GM19035 (cell line): ENCODE measurements at regions not wholly inside any gene's neighbourhood (a gene's known extent, or its start where the extent isn't known, plus 50 kb on each side); places are given as distances from the start of the nearest gene placed in this dataset.
"Not testable (repeated sequence)": the region's sequence is repeated elsewhere in the genome, so short reads cannot be mapped to it uniquely, and the experiment has no call there.

Experiments used
- ATAC-seq: cut with Tn5 transposase; IDR thresholded peaks from one replicate; pipeline ENCODE4 v1.9.1; 2021; ENCODE audit not compliant: unreplicated experiment

DNA sequence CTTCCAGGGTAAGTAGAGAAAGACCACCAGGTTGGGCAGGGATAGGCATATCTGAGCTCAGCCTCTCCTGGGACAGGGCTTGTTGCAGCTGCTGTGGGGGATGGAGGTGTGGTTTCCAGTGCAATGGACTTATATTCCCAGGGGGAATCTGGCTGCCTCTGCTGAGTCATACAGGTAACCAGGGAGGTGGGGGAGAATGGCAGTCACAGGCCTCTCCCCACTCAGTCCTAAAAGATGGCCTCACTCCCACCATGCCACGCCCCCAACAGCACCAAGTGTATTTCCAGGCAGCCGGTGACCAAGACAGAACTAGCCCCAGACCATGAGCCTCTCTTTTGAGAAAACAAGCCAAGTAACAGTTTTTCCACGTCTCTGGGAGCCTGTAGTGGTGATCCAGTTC is 1240.7 kb downstream of the BRINP3 start:
- no peak for ATAC-seq

DNA sequence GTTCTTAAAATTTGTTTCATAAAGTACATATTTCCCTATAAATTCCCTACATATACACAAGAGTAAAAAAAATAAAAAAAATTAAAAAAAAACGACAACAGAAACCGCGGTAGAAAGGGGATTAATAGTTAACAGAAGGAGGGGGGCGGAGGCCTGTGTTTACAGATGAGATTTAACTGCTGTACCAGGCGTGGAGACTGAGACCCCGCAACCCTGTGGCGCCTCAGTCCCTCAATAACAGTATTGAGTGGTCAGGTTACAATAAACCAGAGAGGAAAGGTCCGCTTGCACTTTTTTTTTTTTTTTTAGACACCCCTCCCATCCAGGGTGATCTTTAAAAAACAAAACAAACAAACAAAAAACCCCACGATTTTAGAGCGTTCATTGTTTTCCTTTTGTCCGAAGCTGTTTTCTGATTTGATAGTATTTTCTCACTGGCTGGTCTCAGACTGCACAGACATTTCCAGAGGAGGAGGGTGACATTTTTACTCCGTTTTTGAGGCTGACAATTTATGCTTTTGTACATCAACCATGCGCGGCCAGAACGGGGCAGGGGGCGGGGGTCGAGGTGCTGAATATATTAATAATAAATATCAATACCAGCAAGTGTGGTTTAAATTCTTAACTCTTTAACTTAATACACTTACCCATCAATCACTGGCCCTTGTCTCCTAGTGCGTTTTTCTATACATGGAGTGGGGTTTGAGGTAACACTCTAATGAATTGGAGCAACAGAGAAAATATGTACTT is 1223.9 kb downstream of the BRINP3 start:
- no peak for ATAC-seq

DNA sequence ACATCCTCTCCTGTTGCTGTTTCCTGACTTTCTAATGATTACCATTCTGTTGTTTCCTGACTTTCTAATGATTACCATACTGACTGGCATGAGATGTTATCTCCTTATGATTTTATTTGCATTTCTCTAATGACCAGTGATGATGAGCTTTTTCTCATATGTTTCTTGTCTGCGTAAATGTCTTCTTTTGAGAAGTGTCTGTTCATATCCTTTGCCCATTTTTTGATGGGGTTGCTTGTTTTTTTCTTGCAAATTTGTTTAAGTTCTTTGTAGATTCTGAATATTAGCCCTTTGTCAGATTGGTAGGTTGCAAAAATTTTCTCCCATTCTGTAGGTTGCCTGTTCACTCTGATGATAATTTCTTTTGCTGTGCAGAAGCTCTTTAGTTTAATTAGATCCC is 1216.5 kb downstream of the BRINP3 start:
- not testable (repeated sequence) for ATAC-seq

DNA sequence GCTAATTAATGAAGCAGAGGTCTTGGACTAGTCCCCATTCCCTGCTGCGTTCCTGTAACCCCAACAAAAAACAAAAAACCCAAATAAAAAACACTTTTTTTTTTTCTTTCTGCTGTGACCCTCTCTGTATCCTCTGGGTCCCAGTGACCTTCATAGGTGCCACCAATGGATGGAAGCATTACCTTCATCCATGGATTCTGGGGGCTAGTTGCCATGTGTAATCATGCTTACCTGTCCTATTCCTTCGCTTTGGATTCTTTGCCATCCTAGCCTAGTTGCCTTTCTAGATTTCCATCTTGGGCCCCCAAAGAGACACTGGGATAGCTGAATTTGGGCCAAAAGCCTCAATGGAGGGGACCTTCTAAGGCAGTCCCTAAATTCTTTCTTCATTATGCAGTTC is 1208.7 kb downstream of the BRINP3 start:
- no peak for ATAC-seq

DNA sequence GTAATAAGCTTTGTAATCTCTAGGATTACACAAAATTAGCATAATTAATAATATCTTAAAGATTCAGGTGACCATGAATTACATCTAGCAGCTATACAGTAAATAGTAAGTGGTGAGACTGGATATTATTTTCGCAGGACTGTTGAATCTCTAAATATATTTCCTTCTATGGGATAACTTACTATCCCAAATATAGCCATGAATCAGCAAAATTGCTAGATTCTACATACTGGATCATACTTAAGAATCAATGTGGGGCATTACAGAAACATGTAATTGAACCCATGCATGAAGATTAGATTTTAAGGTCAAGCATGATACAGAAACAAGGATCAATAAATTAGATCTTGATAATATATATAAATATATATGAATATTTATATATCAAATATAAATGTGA is 1203.4 kb downstream of the BRINP3 start:
- no peak for ATAC-seq

DNA sequence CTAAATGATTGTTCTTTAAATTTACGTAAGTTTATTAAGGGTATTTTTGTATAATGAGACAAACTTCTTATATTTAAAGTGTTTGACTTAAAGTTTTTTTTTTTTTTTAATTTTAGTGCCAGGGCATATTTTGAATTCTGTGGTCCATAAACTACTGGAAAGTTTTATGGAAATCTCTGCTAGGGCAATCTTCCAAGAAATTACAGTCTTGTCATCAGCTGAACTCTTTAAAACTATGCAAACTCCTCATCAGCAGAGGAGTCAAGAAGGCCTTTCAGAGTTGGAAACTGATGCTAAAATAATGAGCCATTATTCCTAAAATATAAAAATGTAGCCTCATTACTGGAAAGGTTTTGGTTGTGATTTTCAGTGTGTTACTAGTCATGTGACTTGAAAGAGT is 1201.9 kb downstream of the BRINP3 start:
- no peak for ATAC-seq

DNA sequence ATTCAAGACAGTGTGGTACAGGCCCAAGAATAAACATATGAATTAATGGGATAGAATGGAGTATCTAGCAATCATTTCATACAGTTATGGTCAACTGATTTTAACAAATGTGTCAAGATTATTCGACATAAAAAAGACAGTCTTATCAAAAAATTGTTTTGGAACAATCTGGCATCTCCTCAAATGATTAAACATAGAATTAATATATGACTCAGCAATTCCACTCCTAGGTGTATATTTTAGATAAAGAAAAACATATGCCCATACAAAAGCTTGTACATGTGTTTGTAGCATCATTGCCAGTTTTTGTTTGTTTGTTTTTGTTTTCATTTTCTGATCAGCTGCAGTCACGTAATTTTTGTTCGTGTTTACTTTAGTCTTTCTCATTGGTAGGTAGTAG is 1188.3 kb downstream of the BRINP3 start:
- no peak for ATAC-seq

DNA sequence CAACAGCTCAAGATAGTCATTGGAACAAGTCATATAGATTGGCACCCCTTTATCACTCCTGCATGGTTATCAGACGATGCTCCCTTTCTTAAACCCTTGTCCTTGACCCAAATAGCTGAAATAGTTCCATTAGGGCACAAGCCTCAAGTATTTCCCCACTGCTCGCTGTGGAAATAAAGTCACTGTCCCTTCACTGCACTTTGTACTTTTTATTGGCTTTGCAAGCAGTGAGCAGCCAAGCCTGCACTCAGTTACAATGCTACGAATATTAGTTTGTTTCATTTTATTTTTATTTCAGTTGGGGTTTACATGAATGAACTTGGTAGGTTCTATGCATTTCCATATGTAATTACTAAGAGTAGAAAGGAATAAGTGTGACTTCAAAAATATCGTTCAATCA is 1176.4 kb downstream of the BRINP3 start:
- ATAC-seq, result no peak

DNA sequence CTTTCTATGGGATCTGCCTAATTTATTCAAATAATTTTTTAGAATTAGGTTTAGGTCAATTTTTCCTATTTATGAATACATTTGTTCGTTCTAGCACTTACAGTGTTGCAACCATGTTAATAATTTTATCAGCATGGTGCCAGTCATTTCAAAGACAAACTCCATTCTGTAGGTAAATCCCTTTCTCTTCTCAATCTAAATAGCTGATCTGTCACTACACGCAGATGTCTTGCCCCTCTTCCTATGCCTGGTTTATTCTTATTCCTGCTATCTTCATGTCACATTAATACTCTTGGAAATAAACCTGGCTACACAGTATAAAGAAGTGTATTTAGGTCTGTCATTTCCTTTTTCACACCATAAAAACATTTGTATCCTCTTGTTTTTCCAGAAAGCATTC is 1172.4 kb downstream of the BRINP3 start:
- no peak for ATAC-seq

DNA sequence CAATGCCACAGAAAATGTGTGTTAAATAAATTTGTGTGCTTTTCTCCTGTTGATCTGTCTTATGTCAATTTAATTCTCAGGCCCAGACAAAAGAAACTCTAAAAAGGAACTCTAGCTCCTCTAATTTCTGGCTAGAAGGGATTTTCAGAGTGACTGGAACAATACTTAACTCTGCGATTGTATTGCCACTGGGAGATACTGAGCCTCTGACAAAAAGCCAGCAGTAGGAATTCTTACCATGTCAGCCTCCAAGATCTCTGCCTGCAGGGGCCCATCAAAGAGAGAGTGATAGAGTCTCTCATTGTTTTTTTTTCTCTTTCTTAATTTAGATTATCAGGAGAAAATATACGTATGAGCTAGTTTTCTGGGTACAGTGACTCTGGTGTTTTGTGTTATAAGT is 1165.7 kb downstream of the BRINP3 start:
- no peak for ATAC-seq

DNA sequence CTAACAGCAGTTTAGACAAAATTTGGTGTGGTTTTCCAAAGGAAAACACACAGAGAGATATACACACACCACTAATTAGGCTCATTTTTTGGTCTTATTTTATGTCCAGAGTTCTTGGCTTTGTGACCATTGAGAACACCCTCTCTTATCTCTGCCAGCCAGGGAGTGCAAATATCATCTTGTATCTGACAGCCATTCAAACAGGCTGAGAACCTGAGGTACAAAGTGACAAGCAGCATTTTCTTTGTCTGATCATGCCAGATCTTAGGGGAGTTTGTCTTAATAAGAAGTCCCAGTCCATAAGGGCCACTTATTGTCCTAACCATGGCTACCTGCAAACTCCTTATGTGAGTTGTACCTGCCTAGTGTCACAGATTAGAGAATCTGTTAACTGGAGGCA is 1165.2 kb downstream of the BRINP3 start:
- no peak for ATAC-seq

DNA sequence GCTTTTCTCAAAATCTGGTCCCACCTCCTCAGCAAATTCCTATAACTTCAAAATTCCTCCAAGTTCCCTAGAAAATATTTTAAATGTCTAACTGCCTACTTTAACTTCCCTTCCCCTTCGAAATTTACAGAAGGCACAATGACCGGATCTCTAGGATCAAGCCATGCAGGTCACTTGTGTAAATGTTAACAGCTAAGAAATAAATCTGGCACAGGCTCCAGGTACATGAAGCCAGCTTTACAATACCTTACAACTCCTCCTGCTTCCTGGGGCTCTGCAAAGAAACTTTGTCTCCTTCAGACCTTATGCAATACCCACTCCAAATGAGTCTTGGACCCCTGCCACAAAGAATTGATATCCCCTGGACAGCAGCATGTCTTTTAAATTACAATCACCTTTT is 1164.2 kb downstream of the BRINP3 start:
- no peak for ATAC-seq

DNA sequence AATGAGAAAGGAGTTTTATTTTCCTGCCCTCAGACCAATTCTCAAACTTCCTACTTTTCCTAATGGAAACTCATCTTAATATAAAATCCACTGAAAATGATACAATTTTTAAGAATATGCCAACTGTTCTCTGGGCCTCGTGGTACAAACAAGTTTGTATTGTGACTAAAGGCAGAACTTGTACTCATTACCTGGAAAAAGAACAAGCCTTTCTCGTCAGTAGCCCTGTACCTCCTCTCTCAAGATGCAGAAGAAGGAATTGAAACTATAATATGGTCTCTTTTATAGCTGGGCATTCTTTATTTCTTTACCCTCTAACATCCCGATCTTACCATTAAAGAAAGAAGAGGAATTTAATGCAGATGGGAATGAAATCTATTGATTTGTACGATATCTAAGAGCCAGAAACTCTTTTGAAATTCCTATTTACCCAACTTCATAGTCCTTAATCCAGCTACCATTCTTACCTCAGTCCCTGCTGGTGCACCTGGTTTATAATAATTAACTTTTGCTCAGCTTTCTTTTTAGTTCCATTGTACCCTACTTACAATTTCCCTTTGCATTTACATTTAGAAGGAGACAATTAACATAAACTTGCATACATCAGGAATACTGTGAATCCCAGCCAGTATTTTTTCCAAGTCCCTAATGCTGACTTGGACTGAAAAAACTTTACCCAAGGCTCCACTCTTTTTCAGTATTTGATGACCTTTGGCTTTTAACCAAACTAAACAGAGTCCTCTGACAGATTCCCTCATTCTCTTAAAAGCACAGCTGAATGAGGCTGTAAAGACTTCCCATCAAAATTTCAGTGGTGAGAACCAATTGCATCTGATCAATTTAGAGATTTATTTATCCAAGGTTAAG is 1162.4 kb downstream of the BRINP3 start:
- no peak for ATAC-seq

DNA sequence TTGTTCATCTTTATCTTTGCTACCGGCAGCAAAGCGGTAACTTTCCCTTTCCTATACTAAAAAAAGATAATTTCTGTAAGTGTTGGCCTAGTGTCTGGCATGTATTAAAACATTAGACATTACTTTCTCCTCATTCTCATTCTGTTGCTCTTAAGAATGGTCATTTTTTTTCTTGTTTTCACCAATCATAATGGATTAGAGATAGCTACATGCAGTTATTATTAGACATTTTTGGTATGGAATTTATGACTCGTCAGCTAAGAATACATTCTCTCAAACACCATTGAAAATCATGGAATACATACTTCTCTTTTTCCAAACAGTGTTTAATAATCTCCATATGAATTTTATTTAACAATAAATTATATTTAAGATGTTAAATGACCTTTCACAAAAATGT is 1154.6 kb downstream of the BRINP3 start:
- no peak for ATAC-seq

DNA sequence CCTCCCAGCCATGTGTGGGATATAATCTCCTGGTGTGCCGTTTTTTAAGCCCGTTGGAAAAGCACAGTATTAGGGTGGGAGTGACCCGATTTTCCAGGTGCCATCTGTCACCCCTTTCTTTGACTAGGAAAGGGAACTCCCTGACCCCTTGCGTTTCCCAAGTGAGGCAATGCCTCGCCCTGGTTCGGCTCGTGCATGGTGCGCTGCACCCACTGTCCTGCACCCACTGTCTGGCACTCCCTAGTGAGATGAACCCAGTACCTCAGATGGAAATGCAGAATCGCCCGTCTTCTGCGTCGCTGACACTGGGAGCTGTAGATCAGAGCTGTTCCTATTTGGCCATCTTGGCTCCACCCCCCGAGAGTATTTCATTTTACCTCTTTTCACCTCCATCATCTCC is 1146.6 kb downstream of the BRINP3 start:
- not testable (repeated sequence) for ATAC-seq

DNA sequence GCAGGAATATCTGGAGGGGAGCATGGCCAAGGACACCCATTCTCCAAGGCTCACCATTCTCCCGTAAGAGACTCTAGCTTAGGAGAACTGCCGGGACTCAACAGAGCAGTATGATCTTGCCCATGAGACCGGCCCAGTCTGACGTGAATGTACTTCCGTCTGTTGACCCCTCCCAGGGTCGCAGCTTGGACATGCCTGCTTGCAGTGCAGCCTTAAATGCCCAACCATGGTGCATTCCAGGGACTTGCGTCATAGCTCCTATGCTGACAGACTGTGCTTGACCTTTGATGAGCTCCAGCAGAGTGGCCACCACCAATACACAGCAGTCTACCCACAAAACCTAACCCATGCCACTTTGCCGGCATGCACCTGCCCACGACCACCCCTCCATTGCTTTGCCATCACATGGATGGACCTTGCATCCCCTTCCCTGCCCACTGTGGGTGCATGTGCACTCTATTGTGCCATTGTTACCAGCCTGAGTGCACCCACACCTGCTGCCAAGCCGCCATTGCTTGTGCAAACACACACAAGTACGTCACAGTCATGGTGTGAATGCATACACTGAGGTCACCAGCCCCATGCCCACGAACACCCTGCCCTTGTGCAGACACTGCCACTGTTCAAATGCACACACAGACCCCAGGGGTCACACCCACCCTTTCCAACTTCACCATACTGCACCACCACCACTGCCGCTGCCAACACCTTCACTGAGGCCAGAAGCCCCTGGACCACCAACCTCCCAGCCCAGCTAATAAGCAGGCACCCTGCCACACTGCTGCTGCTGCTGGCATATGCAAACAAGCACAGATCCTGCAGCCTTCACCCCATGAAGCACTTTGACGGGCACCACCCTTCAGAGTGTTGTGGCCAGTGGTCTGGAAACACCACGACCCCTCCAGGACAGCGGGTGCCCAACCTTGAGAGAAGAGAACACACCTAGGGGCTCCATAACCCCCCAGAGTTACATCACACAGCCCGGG is 1141.3 kb downstream of the BRINP3 start:
- ATAC-seq, result no peak

DNA sequence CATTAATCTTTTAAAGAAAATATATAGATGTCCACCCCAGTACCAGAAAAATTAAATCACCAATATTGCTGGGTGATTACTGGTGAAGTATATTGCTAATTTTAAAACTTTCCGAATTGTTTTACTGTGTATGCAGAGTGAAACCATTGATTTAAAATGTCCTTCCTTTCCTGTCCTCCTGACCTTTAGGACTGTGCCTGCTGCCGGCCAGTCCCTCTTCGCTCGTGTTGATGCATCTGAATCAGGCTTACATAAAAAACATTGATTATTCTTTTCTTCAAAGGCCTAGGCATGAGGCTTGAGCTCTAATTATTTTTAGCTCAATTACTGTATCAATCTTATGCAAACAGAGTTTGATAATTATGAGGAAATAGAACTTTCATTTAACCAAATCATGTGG is 1128.1 kb downstream of the BRINP3 start:
- no peak for ATAC-seq

DNA sequence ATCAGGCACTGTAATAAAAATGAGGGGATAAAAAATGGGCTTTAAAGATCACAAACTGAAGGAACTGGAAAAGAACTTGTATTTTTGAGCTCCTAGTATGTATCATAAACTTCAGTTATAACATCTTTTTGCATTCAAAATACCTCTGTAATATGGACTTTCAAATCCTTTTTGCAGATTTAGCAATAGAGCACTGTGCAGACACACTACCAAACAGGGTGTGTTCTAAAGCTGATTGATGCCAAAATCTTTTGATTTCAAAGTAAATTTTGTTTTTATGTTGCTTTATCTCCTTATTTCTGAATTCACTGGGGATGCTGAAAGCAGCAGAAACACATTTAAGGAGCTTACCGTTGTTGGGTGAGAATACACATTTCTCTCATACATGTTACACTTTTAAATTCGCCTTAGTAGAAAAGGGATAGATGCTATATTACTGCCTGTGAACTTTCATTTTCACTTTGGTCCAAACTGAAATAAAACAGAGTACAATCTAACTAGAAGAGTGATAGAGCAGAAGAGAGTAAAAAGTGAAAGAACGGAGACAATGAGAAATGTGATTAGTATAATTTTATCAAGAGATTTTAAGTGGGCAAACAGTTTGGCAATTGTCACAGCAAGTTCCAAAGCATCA is 1126.6 kb downstream of the BRINP3 start:
- peak; percentile 76 for ATAC-seq

DNA sequence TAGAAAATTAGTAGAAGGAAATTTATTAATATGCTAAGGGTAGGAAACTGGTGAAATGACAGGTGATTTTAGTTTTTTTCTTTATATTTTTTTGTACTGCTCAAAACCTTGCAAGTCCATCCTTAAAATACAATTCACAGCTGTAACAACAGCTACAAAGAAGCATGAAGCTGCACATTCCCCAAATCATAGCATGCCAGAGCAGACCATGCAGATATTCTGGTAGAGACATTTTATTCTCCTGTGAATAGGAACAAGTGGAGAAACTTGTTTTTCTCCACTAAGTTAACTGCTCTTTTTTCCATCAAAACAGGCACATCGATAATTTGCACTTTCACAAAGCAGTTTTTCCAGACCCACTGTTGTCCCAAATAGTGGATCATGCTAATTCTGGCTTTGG is 1125.7 kb downstream of the BRINP3 start:
- ATAC-seq, result no peak

DNA sequence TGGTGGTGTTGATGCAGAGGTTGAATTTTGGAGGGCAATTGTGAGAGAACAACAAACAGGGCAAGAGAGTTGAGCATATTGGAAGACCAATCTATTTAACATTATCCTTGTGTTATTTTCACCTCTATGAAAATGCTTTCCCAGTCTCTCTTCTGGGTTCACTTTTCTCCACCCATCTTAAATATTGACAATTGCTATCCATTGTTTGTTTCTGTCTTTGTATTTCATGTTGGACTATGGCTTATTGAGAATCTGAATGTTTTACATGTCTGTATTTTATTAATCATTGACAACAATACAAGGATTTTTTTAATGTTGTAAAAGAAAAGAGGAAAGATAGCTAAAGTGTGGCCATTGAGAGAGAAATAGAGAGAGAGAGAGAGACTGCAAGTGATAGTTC is 1121.5 kb downstream of the BRINP3 start:
- no peak for ATAC-seq

DNA sequence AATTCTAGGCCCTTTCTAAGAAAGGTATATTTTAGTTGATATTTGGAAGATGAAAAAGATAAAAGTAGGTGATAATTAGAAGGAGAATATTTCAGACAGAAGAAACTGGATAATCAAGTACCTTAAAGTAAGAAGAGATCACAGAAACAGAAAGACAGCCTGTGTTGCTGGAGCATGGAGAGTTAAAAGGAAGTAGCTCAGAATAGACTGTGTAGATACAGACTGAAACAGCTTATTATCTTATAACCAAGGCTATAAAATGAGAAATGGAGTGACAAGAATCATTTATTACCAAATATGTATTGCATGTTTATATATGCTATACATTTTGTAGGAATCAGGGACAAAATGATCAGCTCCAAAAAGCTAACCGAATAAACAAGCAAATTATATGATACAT is 1120.3 kb downstream of the BRINP3 start:
- no peak for ATAC-seq
